ENCODE measurements at regions not wholly inside any gene's neighbourhood (a gene's known extent, or its start where the extent isn't known, plus 50 kb on each side); places are given as distances from the start of the nearest gene placed in this dataset.
"Not testable (repeated sequence)": the region's sequence is repeated elsewhere in the genome, so short reads cannot be mapped to it uniquely, and the experiment has no call there.

DNA sequence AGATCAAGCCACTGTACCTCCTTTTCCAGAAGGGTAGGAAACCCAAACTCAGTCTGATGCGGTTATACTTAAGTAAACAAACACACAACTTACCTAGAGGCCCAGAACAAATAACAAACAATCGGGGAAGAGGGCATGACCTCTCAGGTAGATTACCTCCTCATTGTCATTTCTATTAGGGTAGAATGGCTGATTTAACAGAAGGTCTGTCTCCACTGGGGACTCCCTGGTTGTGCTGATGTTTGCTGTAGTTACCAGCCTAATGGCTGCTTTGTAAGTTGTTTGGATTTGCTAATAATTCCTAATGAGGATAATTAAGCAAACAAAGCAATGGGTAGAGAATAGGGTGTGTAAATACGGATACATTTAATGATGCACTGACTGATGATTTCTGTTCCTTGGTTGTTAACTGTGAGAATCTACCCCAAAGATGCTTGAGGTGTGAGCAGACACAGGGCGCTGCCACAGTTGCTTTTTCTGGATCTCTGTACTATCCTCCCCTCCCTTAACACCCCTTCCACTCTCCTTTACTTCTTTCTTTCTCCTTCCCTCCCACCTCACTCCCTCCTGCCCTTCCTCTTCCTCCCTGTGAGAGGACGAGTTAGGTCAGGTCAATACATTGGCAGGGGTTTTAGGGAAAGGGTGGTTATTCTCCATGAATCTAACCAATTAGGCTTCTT, 332.0 kb upstream of the FZD8 start:
- not testable (repeated sequence) for TF ChIP-seq YY1 (IDR thresholded peaks at IDR 0.05; ENCODE audit: insufficient read depth, insufficient read length); SUZ12 (IDR thresholded peaks at IDR 0.05; ENCODE audit: extremely low read depth, insufficient read depth, insufficient read length)

Measured in NT2/D1 (cell line).